ENCODE measurements at regions not wholly inside any gene's neighbourhood (a gene's known extent, or its start where the extent isn't known, plus 50 kb on each side); places are given as distances from the start of the nearest gene placed in this dataset.

DNA sequence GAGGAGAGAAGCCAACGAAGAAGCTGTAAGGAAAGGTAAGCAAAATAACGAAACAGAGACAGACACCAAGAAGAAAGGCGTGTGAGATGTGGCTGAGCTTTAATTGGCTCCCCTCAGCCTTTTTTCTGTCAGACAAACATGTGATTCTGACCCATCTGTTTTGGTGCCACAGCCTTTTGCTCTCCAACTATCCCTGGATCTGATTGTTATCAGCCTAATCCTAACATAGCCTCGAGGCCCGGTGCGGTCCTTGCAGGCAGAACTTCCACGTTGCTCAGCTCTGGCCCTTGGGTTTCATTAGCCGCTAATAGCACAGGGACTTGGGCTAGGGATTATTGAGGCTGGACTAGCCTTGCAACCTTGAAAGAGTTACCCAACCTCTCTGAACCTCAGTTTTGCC lies 57.9 kb upstream of the CACNA2D3 start:
- no peak overlapping the region for H3K4me2 ChIP-seq
- H3K4me3 ChIP-seq: no peak overlapping the region
- no peak overlapping the region for H2AFZ ChIP-seq (replicated peaks)
- H3K27ac ChIP-seq: no peak overlapping the region
- TF ChIP-seq EZH2 (IDR thresholded peaks at IDR 0.05) (no peak), EZH2phosphoT487 (IDR thresholded peaks at IDR 0.05) (no peak)
- H3K36me3 ChIP-seq: no peaks in the 10 kb centered on the region
- H3K27me3 ChIP-seq: no peaks in the 10 kb centered on the region
- no peaks in the 10 kb centered on the region for H3K9me3 Mint-ChIP-seq
- no peaks in the 10 kb centered on the region for H4K20me1 ChIP-seq (ENCODE audit: low read depth)
- H3K27me3 Mint-ChIP-seq (ENCODE audit: insufficient read depth, low read depth): no peaks in the 10 kb centered on the region
- no peak overlapping the region for H3K4me3 Mint-ChIP-seq
- H3K4me1 ChIP-seq: no peaks in the 10 kb centered on the region
- H3K79me2 ChIP-seq (ENCODE audit: low read depth): no peaks in the 10 kb centered on the region
- no peak overlapping the region for H3K27ac Mint-ChIP-seq
- H3K36me3 Mint-ChIP-seq: no peaks in the 10 kb centered on the region
- H3F3A ChIP-seq (ENCODE audit: low read depth): no peaks in the 10 kb centered on the region
- H3K9ac ChIP-seq: no peak overlapping the region
- no peaks in the 10 kb centered on the region for H3K9me3 ChIP-seq (ENCODE audit: low read depth)
- DNase-seq (ENCODE audit: low spot score): no peak
- H3K4me1 Mint-ChIP-seq: peaks cover 2% of the 10 kb centered on the region

DNA sequence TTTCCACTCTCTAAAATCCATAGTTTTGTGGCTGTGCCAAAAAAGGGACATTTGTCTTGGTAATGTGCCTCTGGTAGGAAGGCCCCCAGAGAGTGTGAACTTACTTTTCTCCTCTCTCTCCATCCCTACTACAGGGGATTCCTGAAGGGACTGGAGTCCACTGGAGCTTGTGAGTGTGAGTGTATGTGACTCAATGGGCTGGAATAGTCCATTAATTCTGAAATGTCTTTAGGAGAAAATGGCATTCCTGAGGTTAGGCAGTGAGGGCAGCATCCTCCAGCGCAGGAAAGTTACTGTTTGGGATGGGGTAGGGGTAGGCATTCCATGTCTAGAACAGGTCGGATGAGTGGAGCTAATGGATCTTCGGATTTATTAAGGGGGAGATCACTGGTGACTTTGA lies 59.8 kb upstream of the CACNA2D3 start:
- Mint-ChIP-seq H3K27me3 (ENCODE audit: insufficient read depth, low read depth) (no peaks in the 10 kb centered on the region), H3K4me3 (no peak overlapping the region), H3K9me3 (no peaks in the 10 kb centered on the region), H3K27ac (no peak overlapping the region), H3K4me1 (peaks cover 2% of the 10 kb centered on the region), H3K36me3 (no peaks in the 10 kb centered on the region)
- H3K9me3 ChIP-seq (ENCODE audit: low read depth): no peaks in the 10 kb centered on the region
- no peak for TF ChIP-seq EZH2 (IDR thresholded peaks at IDR 0.05)
- TF ChIP-seq CTCF (IDR thresholded peaks at IDR 0.05): no peak
- no peak for TF ChIP-seq EZH2phosphoT487 (IDR thresholded peaks at IDR 0.05)
- no peaks in the 10 kb centered on the region for H3K4me1 ChIP-seq
- H3K4me2 ChIP-seq: no peak overlapping the region
- H3K4me3 ChIP-seq: no peak overlapping the region
- H3K27me3 ChIP-seq: no peaks in the 10 kb centered on the region
- H3K36me3 ChIP-seq: no peaks in the 10 kb centered on the region
- no peak overlapping the region for H3K9ac ChIP-seq
- no peak overlapping the region for H2AFZ ChIP-seq (replicated peaks)
- no peaks in the 10 kb centered on the region for H3K79me2 ChIP-seq (ENCODE audit: low read depth)
- H3F3A ChIP-seq (ENCODE audit: low read depth): no peaks in the 10 kb centered on the region
- H3K27ac ChIP-seq: no peak overlapping the region
- H4K20me1 ChIP-seq (ENCODE audit: low read depth): no peaks in the 10 kb centered on the region
- DNase-seq (ENCODE audit: low spot score): no peak

- no peak overlapping the region for H3K4me3 Mint-ChIP-seq
- Histone ChIP-seq H3K79me2 (ENCODE audit: low read depth) (no peaks in the 10 kb centered on the region), H4K20me1 (ENCODE audit: low read depth) (no peaks in the 10 kb centered on the region), H3K9me3 (ENCODE audit: low read depth) (no peaks in the 10 kb centered on the region), H2AFZ (replicated peaks) (no peak overlapping the region), H3K36me3 (no peaks in the 10 kb centered on the region), H3K4me1 (no peaks in the 10 kb centered on the region), H3K4me2 (no peak overlapping the region), H3K27me3 (no peaks in the 10 kb centered on the region), H3K9ac (no peak overlapping the region), H3K4me3 (no peak overlapping the region), H3K27ac (no peak overlapping the region), H3F3A (ENCODE audit: low read depth) (no peaks in the 10 kb centered on the region)
- H3K27me3 Mint-ChIP-seq (ENCODE audit: insufficient read depth, low read depth): no peaks in the 10 kb centered on the region
- no peaks in the 10 kb centered on the region for H3K36me3 Mint-ChIP-seq
- DNase-seq (ENCODE audit: low spot score): no peak
- H3K9me3 Mint-ChIP-seq: no peaks in the 10 kb centered on the region
- TF ChIP-seq EZH2 (IDR thresholded peaks at IDR 0.05): no peak
- no peak for TF ChIP-seq CTCF (IDR thresholded peaks at IDR 0.05)
- TF ChIP-seq EZH2phosphoT487 (IDR thresholded peaks at IDR 0.05): no peak
- H3K27ac Mint-ChIP-seq: no peak overlapping the region
- peaks cover 2% of the 10 kb centered on the region for H3K4me1 Mint-ChIP-seq
Measured at GRCh38 chr3:54056521-54056920, 65.8 kb upstream of the CACNA2D3 start.

- TF ChIP-seq EZH2phosphoT487 (IDR thresholded peaks at IDR 0.05): no peak
- TF ChIP-seq EZH2 (IDR thresholded peaks at IDR 0.05): no peak
- TF ChIP-seq CTCF (IDR thresholded peaks at IDR 0.05): no peak
- Histone ChIP-seq H3K79me2 (ENCODE audit: low read depth) (no peaks in the 10 kb centered on the region), H3K4me2 (no peak overlapping the region), H3K27ac (no peak overlapping the region), H3K9ac (no peak overlapping the region), H3K36me3 (no peaks in the 10 kb centered on the region), H3F3A (ENCODE audit: low read depth) (no peaks in the 10 kb centered on the region), H3K27me3 (no peaks in the 10 kb centered on the region), H4K20me1 (ENCODE audit: low read depth) (no peaks in the 10 kb centered on the region), H3K9me3 (ENCODE audit: low read depth) (no peaks in the 10 kb centered on the region), H3K4me1 (no peaks in the 10 kb centered on the region), H2AFZ (replicated peaks) (no peak overlapping the region), H3K4me3 (no peak overlapping the region)
- DNase-seq (ENCODE audit: low spot score): no peak
- no peaks in the 10 kb centered on the region for H3K27me3 Mint-ChIP-seq (ENCODE audit: insufficient read depth, low read depth)
- no peak overlapping the region for H3K4me3 Mint-ChIP-seq
- no peak overlapping the region for H3K27ac Mint-ChIP-seq
- H3K9me3 Mint-ChIP-seq: no peaks in the 10 kb centered on the region
- H3K36me3 Mint-ChIP-seq: no peaks in the 10 kb centered on the region
- peaks cover 2% of the 10 kb centered on the region for H3K4me1 Mint-ChIP-seq
Measured at GRCh38 chr3:54053882-54054281, 68.5 kb upstream of the CACNA2D3 start.
